ENCODE measurements at regions not wholly inside any gene's neighbourhood (a gene's known extent, or its start where the extent isn't known, plus 50 kb on each side); places are given as distances from the start of the nearest gene placed in this dataset.

DNA sequence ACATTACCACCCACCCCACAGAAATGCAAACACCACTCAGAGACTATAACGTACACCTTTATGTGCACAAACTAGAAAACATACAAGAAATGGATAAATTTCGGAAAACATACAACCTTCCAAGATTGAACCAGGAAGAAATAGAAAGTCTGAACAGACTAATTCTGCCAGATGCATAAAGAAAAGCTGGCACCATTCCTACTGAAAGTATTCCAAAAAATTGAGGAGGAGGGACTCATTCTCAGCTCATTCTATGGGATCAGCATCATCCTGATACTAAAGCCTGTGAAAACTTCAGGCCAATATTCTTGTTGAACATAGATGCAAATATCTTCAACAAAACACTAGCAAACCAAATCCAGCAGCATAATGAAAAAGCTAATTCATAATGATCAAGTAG is 115.1 kb upstream of the CD180 start:
- Mint-ChIP-seq H3K36me3 (ENCODE audit: low read depth) (no peaks in the 10 kb centered on the region), H3K27me3 (ENCODE audit: insufficient read depth) (no peaks in the 10 kb centered on the region; the same call in 1 of the 2 replicates), H3K4me1 (ENCODE audit: low read depth) (peaks cover 23% of the 10 kb centered on the region), H3K4me3 (no peak overlapping the region), H3K27ac (no peak overlapping the region), H3K9me3 (no peaks in the 10 kb centered on the region)
- no peak for DNase-seq
- TF ChIP-seq, protein P1, sequence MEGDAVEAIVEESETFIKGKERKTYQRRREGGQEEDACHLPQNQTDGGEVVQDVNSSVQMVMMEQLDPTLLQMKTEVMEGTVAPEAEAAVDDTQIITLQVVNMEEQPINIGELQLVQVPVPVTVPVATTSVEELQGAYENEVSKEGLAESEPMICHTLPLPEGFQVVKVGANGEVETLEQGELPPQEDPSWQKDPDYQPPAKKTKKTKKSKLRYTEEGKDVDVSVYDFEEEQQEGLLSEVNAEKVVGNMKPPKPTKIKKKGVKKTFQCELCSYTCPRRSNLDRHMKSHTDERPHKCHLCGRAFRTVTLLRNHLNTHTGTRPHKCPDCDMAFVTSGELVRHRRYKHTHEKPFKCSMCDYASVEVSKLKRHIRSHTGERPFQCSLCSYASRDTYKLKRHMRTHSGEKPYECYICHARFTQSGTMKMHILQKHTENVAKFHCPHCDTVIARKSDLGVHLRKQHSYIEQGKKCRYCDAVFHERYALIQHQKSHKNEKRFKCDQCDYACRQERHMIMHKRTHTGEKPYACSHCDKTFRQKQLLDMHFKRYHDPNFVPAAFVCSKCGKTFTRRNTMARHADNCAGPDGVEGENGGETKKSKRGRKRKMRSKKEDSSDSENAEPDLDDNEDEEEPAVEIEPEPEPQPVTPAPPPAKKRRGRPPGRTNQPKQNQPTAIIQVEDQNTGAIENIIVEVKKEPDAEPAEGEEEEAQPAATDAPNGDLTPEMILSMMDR (IDR thresholded peaks at IDR 0.05): no peak

DNA sequence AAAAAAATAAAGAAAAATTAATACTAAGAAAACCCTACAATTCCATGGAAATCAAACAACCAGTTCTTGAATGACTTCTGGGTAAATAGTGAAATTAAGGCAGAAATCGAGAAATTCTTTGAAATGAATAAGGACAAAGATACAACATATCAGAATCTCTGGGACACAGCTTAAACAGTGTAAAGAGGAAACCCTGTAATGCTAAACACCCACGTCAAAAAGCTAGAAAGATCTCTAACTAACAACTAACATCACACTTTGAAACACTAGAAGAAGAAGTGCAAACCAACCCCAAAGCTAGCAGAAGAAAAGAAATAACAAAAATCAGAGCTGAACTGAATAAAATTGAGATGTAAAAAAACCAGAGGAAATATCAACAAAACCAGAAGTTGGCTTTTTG is 114.6 kb upstream of the CD180 start:
- DNase-seq: no peak
- H3K27me3 Mint-ChIP-seq (ENCODE audit: insufficient read depth): no peaks in the 10 kb centered on the region; the same call in 1 of the 2 replicates
- H3K9me3 Mint-ChIP-seq: no peaks in the 10 kb centered on the region
- no peak overlapping the region for H3K27ac Mint-ChIP-seq
- no peaks in the 10 kb centered on the region for H3K36me3 Mint-ChIP-seq (ENCODE audit: low read depth)
- no peak overlapping the region for H3K4me3 Mint-ChIP-seq
- TF ChIP-seq, protein P1 (IDR thresholded peaks at IDR 0.05): no peak
- H3K4me1 Mint-ChIP-seq (ENCODE audit: low read depth): peaks cover 28% of the 10 kb centered on the region

DNA sequence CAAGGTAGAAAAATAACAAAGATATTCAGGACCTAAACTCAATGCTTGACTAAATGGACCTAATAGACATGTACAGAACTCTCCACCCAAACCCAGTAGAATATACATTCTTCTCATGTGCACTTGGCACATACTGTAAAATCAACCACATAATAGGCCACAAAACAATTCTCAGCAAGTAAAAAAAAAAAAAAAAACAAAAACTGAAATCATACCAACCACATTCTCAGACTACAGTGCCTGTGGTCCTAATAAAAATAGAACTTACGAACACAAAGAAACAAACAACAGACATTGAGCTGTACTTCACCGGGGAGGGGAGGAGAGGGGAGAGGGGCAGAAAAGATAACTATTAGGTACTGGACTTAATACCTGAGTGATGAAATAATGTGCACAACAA is 114.1 kb upstream of the CD180 start:
- Mint-ChIP-seq H3K27ac (no peak overlapping the region), H3K9me3 (no peaks in the 10 kb centered on the region), H3K36me3 (ENCODE audit: low read depth) (no peaks in the 10 kb centered on the region), H3K4me1 (ENCODE audit: low read depth) (peaks cover 32% of the 10 kb centered on the region), H3K4me3 (no peak overlapping the region), H3K27me3 (ENCODE audit: insufficient read depth) (no peaks in the 10 kb centered on the region; the same call in 1 of the 2 replicates)
- DNase-seq: no peak
- TF ChIP-seq, protein P1 (IDR thresholded peaks at IDR 0.05): no peak

DNA sequence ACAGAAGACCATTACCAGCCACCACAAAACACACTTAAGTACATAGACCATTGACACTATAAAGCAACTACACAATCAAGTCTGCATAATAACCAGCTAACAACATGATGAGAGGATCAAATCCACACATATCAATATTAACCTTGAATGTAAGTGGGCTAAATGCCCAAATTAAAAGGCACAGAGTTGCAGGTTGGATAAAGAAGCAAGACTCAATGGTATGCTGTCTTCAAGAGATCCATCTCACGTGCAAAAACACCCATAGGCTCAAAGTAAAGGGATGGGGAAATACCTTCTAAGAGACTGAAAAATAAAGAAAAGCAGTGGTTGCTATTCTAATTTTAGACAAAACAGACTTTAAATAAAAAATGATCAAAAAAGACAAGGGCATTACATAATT is 113.6 kb upstream of the CD180 start:
- Mint-ChIP-seq H3K27ac (no peak overlapping the region), H3K9me3 (no peaks in the 10 kb centered on the region), H3K27me3 (ENCODE audit: insufficient read depth) (no peaks in the 10 kb centered on the region; the same call in 1 of the 2 replicates), H3K36me3 (ENCODE audit: low read depth) (no peaks in the 10 kb centered on the region), H3K4me1 (ENCODE audit: low read depth) (peaks cover 32% of the 10 kb centered on the region), H3K4me3 (no peak overlapping the region)
- TF ChIP-seq, protein P1 (IDR thresholded peaks at IDR 0.05): no peak
- no peak for DNase-seq

DNA sequence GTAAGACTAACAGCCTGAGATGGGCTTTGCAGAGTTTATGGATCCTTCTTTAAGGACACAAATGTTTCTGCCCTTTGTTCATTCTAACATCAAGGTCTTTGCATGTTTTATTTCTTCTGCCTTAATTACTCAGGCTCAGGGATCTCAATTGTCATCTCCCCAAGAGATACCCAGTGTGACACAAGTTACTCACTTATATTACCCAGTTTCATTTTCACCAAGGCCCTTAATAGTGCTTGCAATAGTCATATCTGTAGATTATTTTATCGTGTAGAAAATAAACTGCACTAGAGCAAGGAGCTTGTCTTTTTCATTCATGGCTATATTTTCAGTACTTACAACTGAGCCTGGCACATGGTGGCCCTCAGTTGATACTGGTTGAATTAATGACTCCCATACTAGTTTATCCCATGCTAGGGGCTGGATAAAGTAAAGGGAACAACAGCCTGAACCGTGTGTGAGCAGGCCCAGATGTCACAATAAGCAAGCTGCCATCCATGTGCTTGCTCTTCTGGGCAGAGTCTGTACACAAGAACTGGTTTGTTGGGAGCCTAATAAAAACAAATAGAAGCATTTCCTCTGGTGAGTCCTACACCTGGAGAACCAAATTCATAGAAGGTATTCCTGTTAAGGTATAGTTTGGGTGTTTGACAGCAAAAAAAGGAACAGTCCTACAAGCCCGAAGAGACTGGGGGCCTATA is 112.5 kb upstream of the CD180 start:
- Mint-ChIP-seq H3K36me3 (ENCODE audit: low read depth) (no peaks in the 10 kb centered on the region), H3K4me1 (ENCODE audit: low read depth) (peaks cover 39% of the 10 kb centered on the region), H3K4me3 (no peak overlapping the region), H3K27ac (no peak overlapping the region), H3K27me3 (ENCODE audit: insufficient read depth) (no peaks in the 10 kb centered on the region; the same call in 1 of the 2 replicates), H3K9me3 (no peaks in the 10 kb centered on the region)
- TF ChIP-seq, protein P1 (IDR thresholded peaks at IDR 0.05): no peak
- no peak for DNase-seq

All from HFFc6 (cell line).